Limb (tissue), 2 donors: ENCODE measurements at regions not wholly inside any gene's neighbourhood (a gene's known extent, or its start where the extent isn't known, plus 50 kb on each side); places are given as distances from the start of the nearest gene placed in this dataset.

Source experiments
- DNase-seq, 2 donors: peaks; one replicate each; pipeline ENCODE4 v3.0.0-alpha.2; 2016; ENCODE audit errors: extremely low spot score in 2 of 2

DNA sequence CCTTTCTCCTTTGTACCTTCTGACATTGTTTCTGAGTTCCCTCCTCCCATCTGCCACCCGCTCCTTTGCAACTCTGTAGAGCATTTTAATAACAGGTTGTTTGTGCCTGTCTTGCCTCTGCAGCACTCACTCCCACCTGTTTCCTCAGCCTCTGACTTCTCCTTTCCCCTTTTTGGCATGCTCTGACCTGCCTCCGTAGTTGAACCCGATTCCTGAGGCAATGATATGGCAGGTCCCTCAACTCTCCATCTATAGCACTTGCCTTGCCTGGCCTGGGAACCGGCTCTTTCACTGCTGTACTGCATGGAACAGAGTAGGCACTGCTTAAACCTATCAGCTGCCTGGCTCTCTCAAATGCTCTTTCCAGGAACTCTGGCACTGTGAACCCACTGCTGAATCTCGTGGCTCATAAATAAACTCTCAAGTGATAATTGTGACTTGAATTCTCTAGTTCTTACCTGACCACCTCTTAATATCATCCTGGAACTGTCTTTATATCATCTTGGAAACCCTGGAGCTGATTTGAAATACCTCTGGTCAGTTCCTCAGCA, 50.3 kb downstream of the UTRN start:
- no peak for DNase-seq

GRCh38 chr6:144335914-144336313, 50.8 kb downstream of the UTRN start:
- DNase-seq: no peak

- DNase-seq: no peak
These were observed 51.8 kb downstream of the UTRN start for GRCh38 chr6:144336900-144337299.

- DNase-seq: no peak
These were observed 53.3 kb downstream of the UTRN start for GRCh38 chr6:144338474-144338873.

GRCh38 chr6:144338951-144339700, 54.0 kb downstream of the UTRN start:
- DNase-seq: no peak

GRCh38 chr6:144339859-144340452, 54.8 kb downstream of the UTRN start:
- DNase-seq: no peak

DNA sequence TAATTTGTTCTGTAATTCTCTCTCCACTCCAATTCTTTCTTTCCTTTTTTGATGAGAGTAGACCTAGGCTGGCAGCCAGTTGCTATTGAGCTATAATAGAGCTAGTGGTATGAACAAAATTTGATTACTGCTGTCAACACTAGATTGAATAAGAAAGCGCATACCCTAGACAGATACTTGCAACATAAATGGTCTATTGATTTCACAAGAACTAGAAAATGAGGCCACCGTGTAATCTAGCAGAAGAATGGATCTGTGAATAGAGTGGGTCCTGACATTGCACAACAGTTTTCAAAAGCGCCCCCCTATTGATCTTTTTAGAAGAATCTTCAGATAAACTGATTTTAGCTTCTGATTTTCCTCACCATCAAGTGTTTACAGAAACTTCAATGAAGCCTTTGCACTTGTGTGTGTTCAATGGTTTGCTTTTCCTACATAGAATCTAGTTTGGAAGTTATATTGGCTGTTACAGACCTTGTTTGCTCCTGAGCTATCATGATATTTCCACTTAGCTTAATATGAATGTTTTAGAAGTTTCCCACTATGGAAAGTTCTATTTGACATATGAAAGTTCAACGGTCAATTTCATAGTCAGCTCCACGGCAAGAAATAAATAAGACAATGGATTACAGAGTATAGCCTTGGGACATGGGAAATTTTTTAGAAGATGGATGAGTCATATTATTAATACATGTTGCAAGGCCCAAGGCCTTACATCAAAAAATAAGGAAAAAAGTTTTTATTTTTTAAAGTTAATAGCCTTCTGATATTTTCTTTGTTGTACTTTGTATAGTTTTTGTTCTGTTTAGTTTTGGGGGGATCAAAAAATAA, 55.6 kb downstream of the UTRN start:
- DNase-seq: no peak

GRCh38 chr6:144341831-144342527, 56.8 kb downstream of the UTRN start:
- DNase-seq: no peak

DNA sequence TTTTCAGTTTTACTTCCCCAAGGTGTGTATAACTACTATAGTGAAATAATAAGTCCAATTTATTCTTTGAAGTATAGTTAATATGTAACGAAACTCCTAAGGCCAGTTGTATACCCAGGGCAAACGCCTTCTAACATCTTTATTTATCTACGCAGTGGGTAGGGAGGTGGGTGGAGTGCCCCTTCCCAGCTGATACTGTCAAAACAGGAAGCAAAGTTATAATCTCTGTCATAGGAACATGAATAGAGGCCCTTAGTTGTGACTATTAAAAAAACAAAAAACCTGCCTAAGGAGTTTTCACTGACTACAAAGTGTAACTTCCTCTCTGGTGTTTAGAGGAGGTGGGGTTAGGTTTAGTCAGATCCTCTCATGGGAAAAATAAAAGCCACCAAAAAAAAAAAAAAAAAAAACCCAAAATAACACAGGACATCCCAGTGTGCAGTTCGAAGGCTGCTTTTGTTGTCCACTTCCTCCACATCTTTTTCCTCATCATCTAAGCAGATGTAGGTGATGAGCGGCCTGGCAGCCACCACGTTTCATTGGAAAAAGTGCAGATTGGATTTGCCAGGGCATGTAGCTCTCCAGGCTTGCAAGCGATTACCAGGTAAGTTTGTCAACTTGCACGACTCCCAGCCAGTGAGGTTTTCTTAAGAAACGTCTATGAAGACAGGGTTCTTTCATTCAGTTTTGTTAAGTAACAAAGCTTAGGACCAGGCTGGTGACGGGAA, 58.7 kb downstream of the UTRN start:
- DNase-seq: no peak

GRCh38 chr6:144344646-144345045, 59.5 kb downstream of the UTRN start:
- DNase-seq: no peak

DNA sequence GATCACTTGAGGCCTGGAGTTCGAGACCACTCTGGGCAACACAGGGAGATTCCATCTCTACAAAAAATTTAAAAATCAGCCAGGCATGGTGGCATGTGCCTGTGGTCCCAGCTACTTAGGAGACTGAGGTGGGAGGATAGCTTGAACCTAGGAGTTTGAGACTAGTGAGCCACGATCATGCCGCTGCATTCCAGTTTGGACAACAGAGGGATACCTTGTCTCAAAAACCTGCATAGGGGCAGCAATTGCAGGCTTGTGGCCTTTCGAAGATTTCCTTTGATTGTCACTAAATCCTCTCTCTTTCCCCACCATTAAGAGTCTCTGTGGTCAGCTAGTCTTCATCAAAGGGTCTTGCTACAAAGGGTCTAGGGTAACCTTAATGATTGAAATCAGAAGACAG, 60.3 kb downstream of the UTRN start:
- DNase-seq: no peak

DNA sequence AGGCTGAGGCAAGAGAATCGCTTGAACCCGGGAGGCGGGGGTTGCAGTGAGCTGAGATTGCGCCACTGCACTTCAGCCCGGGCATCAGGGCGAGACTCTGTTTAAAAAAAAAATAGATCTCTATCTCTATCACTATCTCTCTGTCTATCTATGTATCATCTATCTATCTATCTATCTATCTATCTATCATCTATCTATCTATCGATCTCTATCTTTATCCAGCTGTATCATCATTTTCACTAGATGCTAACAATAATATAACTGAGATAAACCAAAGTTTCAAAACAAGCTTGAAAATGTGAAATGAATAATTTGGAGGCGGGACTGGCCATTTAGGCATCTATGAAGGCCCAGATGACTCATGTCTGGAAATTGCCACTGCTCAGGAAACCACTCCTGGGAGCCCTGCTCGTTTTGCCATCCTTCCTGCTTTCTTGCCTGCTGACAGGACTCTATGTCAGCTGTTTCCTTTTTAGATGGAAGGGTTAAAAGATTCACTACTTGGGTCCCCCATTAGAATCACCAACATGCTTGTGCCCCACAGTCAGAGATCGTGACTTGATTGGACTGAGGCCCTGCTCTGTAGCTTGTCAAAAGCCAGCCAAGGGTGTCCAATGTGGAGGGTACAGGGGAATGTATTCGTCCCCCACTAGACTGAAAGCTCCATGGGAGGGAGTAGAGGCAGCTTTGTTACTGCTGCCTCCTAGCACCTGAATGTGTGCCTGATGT, 61.7 kb downstream of the UTRN start:
- DNase-seq: no peak

DNA sequence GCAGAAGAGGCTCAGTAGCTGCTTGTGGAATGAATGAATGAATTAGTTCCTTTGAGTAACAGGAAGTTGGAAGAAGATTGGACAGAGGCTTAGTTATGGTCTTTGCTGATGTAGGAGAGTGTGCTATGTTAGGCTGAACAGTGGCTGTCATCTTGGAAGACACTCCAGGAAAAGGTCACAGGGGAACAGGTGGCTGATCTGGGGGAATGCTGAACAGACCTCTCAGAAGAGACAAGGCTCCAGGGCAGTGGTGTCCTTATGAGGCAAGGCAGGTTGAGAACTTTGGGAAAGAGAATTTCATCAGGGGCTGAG, 62.3 kb downstream of the UTRN start:
- DNase-seq: no peak

- no peak for DNase-seq
These were observed 62.8 kb downstream of the UTRN start for GRCh38 chr6:144347933-144348332.

DNA sequence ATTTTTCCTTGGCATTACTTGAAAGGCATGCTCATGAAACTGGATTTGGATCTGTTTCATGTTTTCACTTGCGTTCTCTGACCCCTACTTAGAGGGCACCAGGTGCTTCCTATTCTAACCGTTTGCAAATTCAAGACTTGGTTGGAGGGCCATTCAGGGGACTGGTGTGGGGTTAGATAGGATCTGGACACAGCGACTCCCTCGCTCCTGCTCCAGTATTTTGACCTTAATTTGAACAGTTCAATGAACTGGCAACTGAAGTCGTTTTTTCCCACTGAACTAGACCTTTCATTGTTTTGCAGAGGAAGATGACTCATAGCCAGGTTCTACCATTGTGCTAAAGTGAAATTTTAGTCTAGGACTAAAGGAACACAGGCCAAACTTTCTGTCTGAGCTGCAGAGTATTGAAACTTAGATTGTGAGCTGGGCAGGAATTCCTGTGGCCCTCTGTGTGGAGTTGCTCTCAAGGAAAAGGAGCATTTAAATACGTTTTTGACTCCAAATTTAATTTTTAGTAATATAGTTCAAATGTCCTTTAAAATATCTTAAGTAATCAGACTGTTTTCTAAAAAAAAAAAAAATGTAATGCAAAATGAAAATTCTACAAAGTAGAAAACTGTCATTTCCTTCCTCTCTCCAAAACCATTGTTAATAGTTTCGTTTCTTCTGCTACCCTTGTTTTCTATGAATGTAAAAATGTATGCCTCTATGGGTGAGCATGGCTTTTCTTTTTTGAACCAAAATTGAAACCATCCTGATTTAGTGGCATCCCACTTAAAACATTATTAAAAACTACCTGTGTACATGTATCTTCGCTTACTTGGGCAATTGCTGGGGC, 64.8 kb downstream of the UTRN start:
- DNase-seq: no peak

- DNase-seq: no peak
These were observed 65.4 kb downstream of the UTRN start for GRCh38 chr6:144350528-144350880.

DNA sequence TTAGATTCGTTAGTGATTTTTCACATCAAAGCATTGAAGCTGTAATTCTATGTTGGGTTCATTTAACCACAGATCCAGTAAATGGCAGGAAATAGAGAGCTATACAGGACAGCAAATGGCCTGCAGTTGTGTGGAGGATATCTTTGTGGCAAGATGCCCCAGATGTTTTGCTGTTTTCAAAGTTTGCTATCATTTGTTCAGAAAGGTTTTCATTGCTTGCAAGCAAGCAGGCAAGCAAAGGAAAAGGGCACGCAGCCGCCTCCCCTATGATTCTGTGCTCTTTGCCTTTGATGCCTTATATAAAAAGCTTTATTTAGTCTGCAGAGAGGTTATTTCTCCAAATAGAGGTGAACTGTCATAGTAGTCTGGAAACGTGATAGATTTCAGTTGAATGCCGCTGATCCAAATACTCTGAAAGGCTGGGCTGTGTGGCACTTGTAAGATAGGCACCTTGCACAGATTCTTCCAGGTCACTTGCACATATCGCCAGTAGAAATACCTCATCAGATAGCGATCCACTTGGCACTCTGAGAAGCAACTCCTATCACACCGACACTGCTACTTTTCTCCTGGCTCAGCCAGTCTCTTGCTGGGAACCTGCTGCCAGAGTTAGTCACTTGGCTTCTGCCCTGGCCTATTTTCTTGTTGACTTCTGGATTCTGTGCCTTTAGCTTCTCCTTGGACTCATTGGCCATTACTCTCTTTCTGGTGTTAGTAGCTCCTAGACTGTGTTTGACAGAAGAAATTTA, 66.4 kb downstream of the UTRN start:
- DNase-seq: no peak

GRCh38 chr6:144352331-144352730, 67.2 kb downstream of the UTRN start:
- DNase-seq: no peak

GRCh38 chr6:144353871-144354314, 68.8 kb downstream of the UTRN start:
- no peak for DNase-seq
